Osteocyte (in vitro differentiated cells): ENCODE measurements at regions not wholly inside any gene's neighbourhood (a gene's known extent, or its start where the extent isn't known, plus 50 kb on each side); places are given as distances from the start of the nearest gene placed in this dataset.

Experiments
- DNase-seq: peaks from one replicate; pipeline ENCODE4 v3.0.0; 2021; ENCODE audit warnings: mixed read lengths; ENCODE audit not compliant: unreplicated experiment; ENCODE audit errors: extremely low spot score
- H3K27ac Mint-ChIP-seq: one replicate; pipeline ENCODE4 v1.8.0; 2021; ENCODE audit warnings: mild to moderate bottlenecking, mixed read lengths; ENCODE audit not compliant: unreplicated experiment
- H3K27me3 Mint-ChIP-seq: one replicate; pipeline ENCODE4 v1.8.0; 2021; ENCODE audit warnings: mixed read lengths; ENCODE audit not compliant: unreplicated experiment
- H3K36me3 Mint-ChIP-seq: one replicate; pipeline ENCODE4 v1.8.0; 2021; ENCODE audit warnings: mixed read lengths; ENCODE audit not compliant: unreplicated experiment
- H3K4me1 Mint-ChIP-seq: one replicate; pipeline ENCODE4 v1.8.0; 2021; ENCODE audit warnings: mixed read lengths; ENCODE audit not compliant: unreplicated experiment
- H3K4me3 Mint-ChIP-seq: one replicate; pipeline ENCODE4 v1.8.0; 2021; ENCODE audit warnings: mild to moderate bottlenecking, moderate library complexity, mixed read lengths; ENCODE audit not compliant: unreplicated experiment
- H3K9me3 Mint-ChIP-seq: one replicate; pipeline ENCODE4 v1.8.0; 2021; ENCODE audit warnings: mixed read lengths; ENCODE audit not compliant: unreplicated experiment
- TF ChIP-seq, protein P1 (sequence below): fragments of 200-600 bp; sonication (generic); IDR thresholded peaks from 2 replicates; pipeline ENCODE4 v1.5.0; 2021; ENCODE audit warnings: antibody characterized with exemption, mild to moderate bottlenecking, moderate library complexity

DNA sequence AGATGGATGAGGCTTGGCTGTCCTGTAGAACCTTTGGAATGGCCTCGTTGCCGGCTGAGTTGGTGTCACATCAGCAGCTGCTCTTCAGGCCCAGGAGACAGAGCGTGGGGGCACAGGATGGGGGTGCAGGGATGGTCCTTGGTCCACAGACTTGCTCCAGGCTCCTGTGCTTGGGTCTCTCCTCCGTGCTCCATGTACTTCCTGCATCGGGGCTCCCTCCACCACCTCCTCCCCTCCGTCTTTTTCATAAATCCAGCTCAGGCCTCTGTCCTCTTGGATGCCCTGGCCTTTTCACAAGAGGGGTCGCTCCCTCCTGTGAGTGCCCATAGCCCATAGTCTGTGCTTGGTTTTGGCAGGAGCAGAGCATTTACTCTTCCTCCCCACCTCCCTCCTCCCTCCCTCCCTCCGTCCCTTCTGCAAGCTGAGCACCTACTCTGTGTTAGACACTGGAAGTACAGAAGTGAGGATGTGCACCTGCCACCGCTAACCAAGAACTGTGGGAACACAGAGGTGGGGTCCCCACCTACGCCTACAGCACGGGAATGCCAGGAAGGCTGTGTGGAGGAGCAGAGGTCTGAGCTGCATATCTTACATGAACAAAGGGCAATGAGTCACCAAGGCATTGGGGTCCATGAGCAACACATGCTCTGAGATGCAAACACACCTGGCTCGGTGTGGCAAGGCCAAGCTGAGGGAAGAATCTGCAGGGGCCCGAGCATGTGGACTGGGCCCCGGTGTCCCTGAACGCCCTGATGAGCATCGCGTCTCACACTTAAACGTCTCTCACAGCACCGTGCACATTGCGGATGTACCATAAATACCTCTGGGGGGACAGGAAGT is 458.7 kb upstream of the HS6ST1 start:
- Mint-ChIP-seq H3K27me3 (peaks cover 41% of the 10 kb centered on the region), H3K4me1 (no peaks in the 10 kb centered on the region), H3K9me3 (peaks cover 4% of the 10 kb centered on the region), H3K36me3 (no peaks in the 10 kb centered on the region), H3K4me3 (no peak overlapping the region), H3K27ac (no peak overlapping the region)
- DNase-seq, result peak; percentile 82
- TF ChIP-seq, protein P1, sequence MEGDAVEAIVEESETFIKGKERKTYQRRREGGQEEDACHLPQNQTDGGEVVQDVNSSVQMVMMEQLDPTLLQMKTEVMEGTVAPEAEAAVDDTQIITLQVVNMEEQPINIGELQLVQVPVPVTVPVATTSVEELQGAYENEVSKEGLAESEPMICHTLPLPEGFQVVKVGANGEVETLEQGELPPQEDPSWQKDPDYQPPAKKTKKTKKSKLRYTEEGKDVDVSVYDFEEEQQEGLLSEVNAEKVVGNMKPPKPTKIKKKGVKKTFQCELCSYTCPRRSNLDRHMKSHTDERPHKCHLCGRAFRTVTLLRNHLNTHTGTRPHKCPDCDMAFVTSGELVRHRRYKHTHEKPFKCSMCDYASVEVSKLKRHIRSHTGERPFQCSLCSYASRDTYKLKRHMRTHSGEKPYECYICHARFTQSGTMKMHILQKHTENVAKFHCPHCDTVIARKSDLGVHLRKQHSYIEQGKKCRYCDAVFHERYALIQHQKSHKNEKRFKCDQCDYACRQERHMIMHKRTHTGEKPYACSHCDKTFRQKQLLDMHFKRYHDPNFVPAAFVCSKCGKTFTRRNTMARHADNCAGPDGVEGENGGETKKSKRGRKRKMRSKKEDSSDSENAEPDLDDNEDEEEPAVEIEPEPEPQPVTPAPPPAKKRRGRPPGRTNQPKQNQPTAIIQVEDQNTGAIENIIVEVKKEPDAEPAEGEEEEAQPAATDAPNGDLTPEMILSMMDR, result no peak

DNA sequence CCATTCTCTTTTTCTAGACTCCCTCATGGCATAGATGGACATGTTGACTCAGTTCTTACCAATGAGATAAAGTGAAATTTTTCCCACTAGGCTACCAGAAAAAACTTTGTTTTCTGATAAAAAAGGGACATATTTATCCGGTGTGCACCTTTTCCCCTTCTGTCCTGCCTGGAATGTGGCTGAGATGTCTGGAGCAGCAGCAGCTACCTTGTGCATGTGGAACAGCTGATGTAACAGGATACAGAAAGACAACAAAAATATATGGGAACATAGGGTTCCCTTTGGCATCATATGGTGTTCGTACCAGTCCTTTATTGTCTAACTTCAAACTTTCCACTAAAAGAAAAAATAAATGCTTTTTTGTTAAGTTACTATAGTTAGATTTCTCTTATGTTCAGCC is 460.2 kb upstream of the HS6ST1 start:
- Mint-ChIP-seq H3K27ac (no peak overlapping the region), H3K27me3 (peaks cover 32% of the 10 kb centered on the region), H3K4me1 (no peaks in the 10 kb centered on the region), H3K36me3 (no peaks in the 10 kb centered on the region), H3K4me3 (no peak overlapping the region), H3K9me3 (peaks cover 4% of the 10 kb centered on the region)
- TF ChIP-seq, protein P1, result no peak
- peak; percentile 32 for DNase-seq

DNA sequence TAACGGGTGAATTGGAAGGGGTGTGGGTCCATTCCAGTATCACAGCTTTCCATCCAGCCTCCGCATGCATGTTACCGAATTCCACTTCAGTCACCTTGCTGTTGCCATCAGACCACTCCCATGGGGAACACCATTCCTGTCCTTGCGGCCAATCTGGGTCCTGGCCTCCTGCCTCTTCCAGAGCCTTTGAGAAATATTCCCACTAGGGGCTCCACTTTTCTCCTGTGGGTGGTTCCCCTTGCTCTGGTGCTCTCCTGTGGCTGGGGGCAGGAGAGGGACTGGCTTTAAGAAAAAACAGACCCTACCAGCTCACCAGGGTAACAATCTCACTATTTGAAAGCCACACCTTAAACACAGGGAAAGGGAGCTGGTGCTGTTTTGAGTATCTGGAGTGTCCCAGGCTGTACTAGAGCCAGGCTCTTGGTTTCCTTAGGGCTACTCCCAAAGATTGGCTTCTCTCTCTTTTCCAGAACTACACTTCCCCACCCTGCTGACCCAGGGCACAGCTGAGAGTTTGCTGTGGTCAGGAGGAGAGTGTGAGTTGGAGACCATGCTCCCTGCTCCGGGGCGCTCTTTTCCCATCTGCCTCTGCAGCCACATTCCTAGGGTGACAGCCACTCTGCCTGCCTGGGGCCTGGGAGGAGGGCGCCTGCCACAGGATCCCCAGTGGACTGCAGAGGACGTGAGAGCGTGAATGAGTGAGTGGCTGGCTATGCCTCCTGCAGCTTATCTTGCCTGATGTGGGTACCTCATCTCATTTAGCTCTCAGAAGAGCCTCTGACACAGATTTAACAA is 460.8 kb upstream of the HS6ST1 start:
- TF ChIP-seq, protein P1, result no peak
- H3K27me3 Mint-ChIP-seq, result peaks cover 32% of the 10 kb centered on the region
- peak; percentile 75 for DNase-seq
- H3K36me3 Mint-ChIP-seq, result no peaks in the 10 kb centered on the region
- H3K9me3 Mint-ChIP-seq, result peaks cover 4% of the 10 kb centered on the region
- no peak overlapping the region for H3K4me3 Mint-ChIP-seq
- H3K4me1 Mint-ChIP-seq, result no peaks in the 10 kb centered on the region
- H3K27ac Mint-ChIP-seq, result no peak overlapping the region

DNA sequence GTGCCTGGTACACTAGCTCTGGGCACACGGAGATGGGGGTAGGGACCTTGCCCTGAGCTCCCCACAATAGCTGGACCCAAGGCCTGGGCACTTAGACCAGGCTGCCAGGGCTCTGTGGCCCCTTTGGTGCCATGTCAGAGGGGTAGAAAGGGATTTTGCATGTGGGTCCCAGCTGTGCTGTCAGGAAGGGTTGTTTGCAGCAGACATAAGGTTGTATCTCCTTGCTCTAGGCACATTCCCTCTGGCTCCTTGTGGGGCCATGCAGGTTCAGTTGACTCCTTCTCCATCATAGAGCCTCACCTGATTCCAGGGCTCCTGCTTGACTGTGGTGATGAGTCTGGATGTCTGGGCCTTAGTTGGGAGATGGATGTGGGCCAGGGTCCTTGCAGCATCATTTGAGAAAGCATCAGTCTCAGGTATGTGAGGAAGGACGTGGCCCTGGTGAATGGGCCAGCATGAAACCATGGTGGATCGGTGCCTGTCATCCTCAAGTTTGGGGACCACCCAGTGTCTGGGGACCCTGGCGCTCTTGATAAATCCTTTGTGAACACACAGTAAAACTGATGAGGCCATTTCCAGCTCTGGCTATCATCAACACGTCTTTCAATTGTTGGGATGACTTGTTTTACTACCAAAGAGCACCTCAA is 461.9 kb upstream of the HS6ST1 start:
- H3K27me3 Mint-ChIP-seq, result peaks cover 32% of the 10 kb centered on the region
- no peaks in the 10 kb centered on the region for H3K36me3 Mint-ChIP-seq
- TF ChIP-seq, protein P1, result no peak
- H3K4me3 Mint-ChIP-seq, result no peak overlapping the region
- H3K9me3 Mint-ChIP-seq, result peaks cover 4% of the 10 kb centered on the region
- H3K27ac Mint-ChIP-seq, result no peak overlapping the region
- DNase-seq, result peak; percentile 57
- H3K4me1 Mint-ChIP-seq, result no peaks in the 10 kb centered on the region
